ENCODE measurements at regions not wholly inside any gene's neighbourhood (a gene's known extent, or its start where the extent isn't known, plus 50 kb on each side); places are given as distances from the start of the nearest gene placed in this dataset.

DNA sequence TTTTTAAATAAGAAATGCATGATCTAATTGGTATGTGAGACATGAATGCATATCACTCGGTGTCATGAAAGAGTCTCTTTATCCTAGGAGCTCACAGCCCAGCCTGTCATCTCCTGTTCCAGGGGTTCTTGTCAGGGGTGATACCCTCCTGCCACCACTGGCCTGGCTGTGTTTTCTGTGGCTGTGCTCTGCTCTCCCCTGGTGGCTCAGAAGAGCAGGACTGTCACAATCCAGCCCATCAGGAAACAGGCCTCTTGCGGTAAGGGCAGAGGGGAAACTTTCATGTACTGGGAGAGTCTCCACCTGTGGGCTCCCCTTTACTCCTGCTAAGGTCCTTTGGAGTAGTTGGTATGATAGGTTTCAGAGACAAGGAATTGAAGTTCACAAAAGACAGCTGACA, 240.2 kb upstream of the GLRA1 start:
- TF ChIP-seq, protein P1, sequence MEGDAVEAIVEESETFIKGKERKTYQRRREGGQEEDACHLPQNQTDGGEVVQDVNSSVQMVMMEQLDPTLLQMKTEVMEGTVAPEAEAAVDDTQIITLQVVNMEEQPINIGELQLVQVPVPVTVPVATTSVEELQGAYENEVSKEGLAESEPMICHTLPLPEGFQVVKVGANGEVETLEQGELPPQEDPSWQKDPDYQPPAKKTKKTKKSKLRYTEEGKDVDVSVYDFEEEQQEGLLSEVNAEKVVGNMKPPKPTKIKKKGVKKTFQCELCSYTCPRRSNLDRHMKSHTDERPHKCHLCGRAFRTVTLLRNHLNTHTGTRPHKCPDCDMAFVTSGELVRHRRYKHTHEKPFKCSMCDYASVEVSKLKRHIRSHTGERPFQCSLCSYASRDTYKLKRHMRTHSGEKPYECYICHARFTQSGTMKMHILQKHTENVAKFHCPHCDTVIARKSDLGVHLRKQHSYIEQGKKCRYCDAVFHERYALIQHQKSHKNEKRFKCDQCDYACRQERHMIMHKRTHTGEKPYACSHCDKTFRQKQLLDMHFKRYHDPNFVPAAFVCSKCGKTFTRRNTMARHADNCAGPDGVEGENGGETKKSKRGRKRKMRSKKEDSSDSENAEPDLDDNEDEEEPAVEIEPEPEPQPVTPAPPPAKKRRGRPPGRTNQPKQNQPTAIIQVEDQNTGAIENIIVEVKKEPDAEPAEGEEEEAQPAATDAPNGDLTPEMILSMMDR (IDR thresholded peaks at IDR 0.05), result peak; percentile 41
- TF ChIP-seq EZH2 (IDR thresholded peaks at IDR 0.05) (no peak), EZH2phosphoT487 (IDR thresholded peaks at IDR 0.05) (no peak)
